ENCODE measurements at regions not wholly inside any gene's neighbourhood (a gene's known extent, or its start where the extent isn't known, plus 50 kb on each side); places are given as distances from the start of the nearest gene placed in this dataset.
"Not testable (repeated sequence)": the region's sequence is repeated elsewhere in the genome, so short reads cannot be mapped to it uniquely, and the experiment has no call there.

DNA sequence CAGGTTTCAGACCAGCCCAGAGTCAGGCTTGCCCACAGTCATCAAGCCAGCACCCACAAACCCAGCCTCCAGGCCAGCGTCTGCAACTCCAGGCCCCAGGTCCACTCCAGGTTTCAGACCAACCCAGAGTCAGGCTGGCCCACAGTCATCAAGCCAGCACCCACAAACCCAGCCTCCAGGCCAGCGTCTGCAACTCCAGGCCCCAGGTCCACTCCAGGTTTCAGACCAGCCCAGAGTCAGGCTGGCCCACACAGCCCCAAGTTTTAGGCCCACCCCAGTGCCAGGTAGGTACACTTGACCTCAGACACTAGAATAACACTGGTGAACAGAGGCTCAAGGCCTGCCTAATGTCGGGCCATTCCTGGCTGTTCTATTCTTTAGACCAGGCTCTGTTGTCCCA, 1877.0 kb downstream of the PCDH9 start:
- TF ChIP-seq, protein P1, sequence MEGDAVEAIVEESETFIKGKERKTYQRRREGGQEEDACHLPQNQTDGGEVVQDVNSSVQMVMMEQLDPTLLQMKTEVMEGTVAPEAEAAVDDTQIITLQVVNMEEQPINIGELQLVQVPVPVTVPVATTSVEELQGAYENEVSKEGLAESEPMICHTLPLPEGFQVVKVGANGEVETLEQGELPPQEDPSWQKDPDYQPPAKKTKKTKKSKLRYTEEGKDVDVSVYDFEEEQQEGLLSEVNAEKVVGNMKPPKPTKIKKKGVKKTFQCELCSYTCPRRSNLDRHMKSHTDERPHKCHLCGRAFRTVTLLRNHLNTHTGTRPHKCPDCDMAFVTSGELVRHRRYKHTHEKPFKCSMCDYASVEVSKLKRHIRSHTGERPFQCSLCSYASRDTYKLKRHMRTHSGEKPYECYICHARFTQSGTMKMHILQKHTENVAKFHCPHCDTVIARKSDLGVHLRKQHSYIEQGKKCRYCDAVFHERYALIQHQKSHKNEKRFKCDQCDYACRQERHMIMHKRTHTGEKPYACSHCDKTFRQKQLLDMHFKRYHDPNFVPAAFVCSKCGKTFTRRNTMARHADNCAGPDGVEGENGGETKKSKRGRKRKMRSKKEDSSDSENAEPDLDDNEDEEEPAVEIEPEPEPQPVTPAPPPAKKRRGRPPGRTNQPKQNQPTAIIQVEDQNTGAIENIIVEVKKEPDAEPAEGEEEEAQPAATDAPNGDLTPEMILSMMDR (IDR thresholded peaks at IDR 0.05; ENCODE audit: low read depth, low read length): not testable (repeated sequence)
- not testable (repeated sequence) for TF ChIP-seq EZH2phosphoT487 (IDR thresholded peaks at IDR 0.05; ENCODE audit: low read depth)
